Endothelial cell of umbilical vein (primary cell): ENCODE measurements at regions not wholly inside any gene's neighbourhood (a gene's known extent, or its start where the extent isn't known, plus 50 kb on each side); places are given as distances from the start of the nearest gene placed in this dataset.

Experiments
- BruUV-seq: library from RNA; stranded (reverse); fragments of 400-500 nt; replicated peaks from 2 replicates; lab custom pipeline; 2021; lab: Mats Ljungman, UMichigan
- CTCF ChIA-PET: fragments of 300-600, 350-600 bp; sonication (Branson Sonifier 250); formaldehyde crosslinking; loops from one replicate; lab custom pipeline; 2021; ENCODE audit warnings: antibody characterized with exemption, inconsistent platforms; lab: Charles Lee
- POLR2A ChIA-PET: fragments of 300-600, 350-600 bp; sonication (Branson Sonifier 250); formaldehyde crosslinking; loops from one replicate; lab custom pipeline; 2021; ENCODE audit warnings: antibody characterized with exemption, inconsistent platforms; lab: Charles Lee
- DNase-seq: peaks from one replicate; pipeline ENCODE4 v3.0.0-alpha.2; 2011; ENCODE audit warnings: low read depth, low spot score
- FAIRE-seq: peaks from 2 replicates; lab custom pipeline; 2011; peaks lifted over from hg19 to GRCh38; lab: Jason Lieb, UNC
- H2AFZ ChIP-seq: 2 replicates; pipeline ENCODE4 v1.6.0; 2012; ENCODE audit warnings: low read depth, low read length, control low read depth, inconsistent platforms
- H3K27ac ChIP-seq: 2 replicates; pipeline ENCODE4 v1.5.1; 2011; ENCODE audit warnings: low read depth, mild to moderate bottlenecking, control low read depth, low read length, moderate library complexity; ENCODE audit not compliant: insufficient read depth
- H3K27me3 ChIP-seq, 2 experiments: 2 replicates each; pipeline versions ENCODE4 v1.6.0 to v1.6.1; 2011; ENCODE audit warnings: low read length in 2 of 2, mixed read lengths in 1 of 2; ENCODE audit not compliant: control insufficient read depth in 2 of 2, insufficient read depth in 2 of 2
- H3K36me3 ChIP-seq, 2 experiments: 2 replicates in 1 of 2; 3 replicates in 1 of 2; pipeline ENCODE4 v1.5.1; 2011; ENCODE audit warnings: low read length in 2 of 2, mild to moderate bottlenecking in 1 of 2, moderate library complexity in 1 of 2; ENCODE audit not compliant: control insufficient read depth in 2 of 2, insufficient read depth in 2 of 2; ENCODE audit errors: extremely low read depth in 1 of 2
- H3K4me1 ChIP-seq: 3 replicates; pipeline ENCODE4 v1.5.1; 2011; ENCODE audit warnings: mild to moderate bottlenecking, low read length; ENCODE audit not compliant: control insufficient read depth, insufficient read depth; ENCODE audit errors: extremely low read depth
- H3K4me2 ChIP-seq: 2 replicates; pipeline ENCODE4 v1.6.1; 2011; ENCODE audit warnings: low read length, control low read depth, mixed read lengths; ENCODE audit not compliant: insufficient read depth
- H3K4me3 ChIP-seq, 3 experiments: fragments of 200-600 bp in 1 of 3; sonication (generic), shearing (Covaris generic) in 1 of 3; replicated peaks in 1 of 3; 2 replicates each; pipeline ENCODE4 v1.5.1; 2011 to 2016; ENCODE audit warnings: control low read depth in 3 of 3, low read length in 3 of 3, mild to moderate bottlenecking in 2 of 3, inconsistent platforms in 1 of 3, low read depth in 1 of 3, moderate library complexity in 1 of 3; ENCODE audit not compliant: insufficient read depth in 1 of 3
- H3K79me2 ChIP-seq: 2 replicates; pipeline ENCODE4 v1.6.0; 2012; ENCODE audit warnings: low read length, inconsistent platforms; ENCODE audit not compliant: control insufficient read depth, insufficient read depth
- H3K9ac ChIP-seq: replicated peaks from 2 replicates; pipeline ENCODE3; 2011; ENCODE audit warnings: low read length, control low read depth; ENCODE audit not compliant: insufficient read depth; ENCODE audit errors: extremely low read depth
- H3K9me1 ChIP-seq: replicated peaks from 3 replicates; pipeline ENCODE4 v1.6.0; 2011; ENCODE audit warnings: mild to moderate bottlenecking, low read length; ENCODE audit not compliant: control insufficient read depth, insufficient read depth; ENCODE audit errors: extremely low read depth
- H3K9me3 ChIP-seq: replicated peaks from 2 replicates; pipeline ENCODE4 v1.5.1; 2012; ENCODE audit warnings: low read length, inconsistent platforms; ENCODE audit not compliant: control insufficient read depth, insufficient read depth
- H4K20me1 ChIP-seq: replicated peaks from 2 replicates; pipeline ENCODE3; 2011; ENCODE audit warnings: mild to moderate bottlenecking, low read length; ENCODE audit not compliant: control insufficient read depth, insufficient read depth; ENCODE audit errors: extremely low read depth
- CTCF ChIP-seq, 2 donors: IDR thresholded peaks; 1 replicate in 1 of 2; 2 replicates in 1 of 2; pipeline ENCODE4 v1.5.1; 2011; ENCODE audit warnings: low read length in 2 of 2, mild to moderate bottlenecking in 2 of 2, moderate library complexity in 2 of 2, control low read depth in 1 of 2, inconsistent platforms in 1 of 2, low read depth in 1 of 2; ENCODE audit not compliant: insufficient read depth in 1 of 2; ENCODE audit errors: extremely low read depth in 1 of 2
- EZH2 ChIP-seq: IDR thresholded peaks from 2 replicates; pipeline ENCODE4 v1.6.1; 2012; ENCODE audit warnings: borderline replicate concordance, low read depth, mild to moderate bottlenecking, moderate library complexity, low read length, inconsistent platforms; ENCODE audit not compliant: severe bottlenecking
- FOS ChIP-seq: IDR thresholded peaks from 2 replicates; pipeline ENCODE4 v1.6.1; 2011; ENCODE audit warnings: mild to moderate bottlenecking, low read length, moderate library complexity, borderline replicate concordance; ENCODE audit not compliant: insufficient read depth
- GATA2 ChIP-seq: IDR thresholded peaks from 2 replicates; pipeline ENCODE4 v1.7.0; 2011; ENCODE audit warnings: low read depth, mild to moderate bottlenecking, moderate library complexity, mixed read lengths, low read length; ENCODE audit not compliant: insufficient read length, insufficient read depth
- JUN ChIP-seq: IDR thresholded peaks from 2 replicates; pipeline ENCODE4 v1.6.1; 2011; ENCODE audit warnings: borderline replicate concordance, low read depth; ENCODE audit not compliant: insufficient read length, insufficient read depth
- MAX ChIP-seq: IDR thresholded peaks from 2 replicates; pipeline ENCODE4 v1.6.1; 2011; ENCODE audit not compliant: insufficient read depth, insufficient read length
- MYC ChIP-seq: IDR thresholded peaks from one replicate; pipeline ENCODE4 v1.6.1; 2011; ENCODE audit warnings: mild to moderate bottlenecking, low read depth, low read length
- POLR2A ChIP-seq: IDR thresholded peaks from 2 replicates; pipeline ENCODE4 v1.6.1; 2012; ENCODE audit warnings: low read depth, mild to moderate bottlenecking, control low read depth, low read length
- POLR2AphosphoS5 ChIP-seq: IDR thresholded peaks from 2 replicates; pipeline ENCODE4 v1.6.1; 2012; ENCODE audit warnings: low read depth, mild to moderate bottlenecking, control low read depth, low read length, moderate library complexity; ENCODE audit not compliant: insufficient read depth
- dilution Hi-C: fragments of 300-500 bp; cut with MboI; formaldehyde crosslinking; loops from one replicate; pipeline ENCODE4 v1.15.0; 2019; ENCODE audit warnings: low sequenced_read_pairs; ENCODE audit not compliant: extremely low pct_ligation_motif_present
- intact Hi-C: fragments of 100-400 bp; cut with micrococcal nuclease; formaldehyde crosslinking; loops from one replicate; pipeline ENCODE4 v1.10.0; 2022

- Histone ChIP-seq H3K4me3 (no peak overlapping the region), H3K27me3 (peaks cover 10 to 20% of the 10 kb centered on the region in 2 experiments), H3K9me1 (no peaks in the 10 kb centered on the region), H3K27ac (no peak overlapping the region), H3K9me3 (no peaks in the 10 kb centered on the region), H3K9ac (no peak overlapping the region), H4K20me1 (no peaks in the 10 kb centered on the region), H3K36me3 (no peaks in the 10 kb centered on the region), H3K4me1 (no peaks in the 10 kb centered on the region), H3K79me2 (no peaks in the 10 kb centered on the region), H3K4me2 (no peak overlapping the region), H2AFZ (no peak overlapping the region)
- no peak for TF ChIP-seq JUN
- no peak for TF ChIP-seq FOS
- TF ChIP-seq GATA2: no peak
- no peak for TF ChIP-seq MAX
- TF ChIP-seq MYC: no peak
- TF ChIP-seq CTCF (IDR thresholded peaks at IDR 0.05; ENCODE audit: extremely low read depth in 1 of 2, insufficient read depth in 1 of 2, low read depth in 1 of 2, low read length in 2 of 2): no peak
- no peak for TF ChIP-seq POLR2A
- TF ChIP-seq EZH2: no peak
- TF ChIP-seq POLR2AphosphoS5: no peak
- CTCF ChIA-PET: interaction anchor here (1.3 kb wide), 1 partner anchor 17 kb away, joined by 4 read pairs; no protein-coding TSS in a partner anchor
- DNase-seq: no peak
- no TSS peak for BruUV-seq
- FAIRE-seq: no peak
- intact Hi-C loops (no loop called here), dilution Hi-C loops (no loop called here)
- POLR2A ChIA-PET: no interaction called here
Observed at GRCh38 chr7:106402898-106403297, 118.1 kb upstream of the NAMPT start.
